Body of pancreas (tissue), 4 donors: ENCODE measurements at regions not wholly inside any gene's neighbourhood (a gene's known extent, or its start where the extent isn't known, plus 50 kb on each side); places are given as distances from the start of the nearest gene placed in this dataset.
"Not testable (repeated sequence)": the region's sequence is repeated elsewhere in the genome, so short reads cannot be mapped to it uniquely, and the experiment has no call there.

ENCODE experiments used
- ATAC-seq: fragments of 150-250 bp; one replicate; pipeline ENCODE4 v1.9.1; 2016
- DNase-seq, 4 donors: peaks; one replicate each; pipeline ENCODE4 v3.0.0-alpha.2; 2019
- H3K27ac ChIP-seq, 4 donors: fragments of 200-600 bp; sonication (generic); 1 replicate in 3 of 4; 2 replicates in 1 of 4; pipeline versions ENCODE4 v1.5.1 to v1.6.1; 2016 to 2019; ENCODE audit warnings: mild to moderate bottlenecking in 1 of 4, mixed read lengths in 1 of 4, moderate library complexity in 1 of 4
- H3K27me3 ChIP-seq, 2 donors: fragments of 200-600 bp; sonication (generic); one replicate each; pipeline ENCODE4 v1.6.0; 2016; ENCODE audit warnings: mild to moderate bottlenecking in 1 of 2
- H3K36me3 ChIP-seq, 2 donors: fragments of 200-600 bp; sonication (generic); replicated peaks in 1 of 2; 2 replicates each; pipeline ENCODE4 v1.5.1; 2016; ENCODE audit warnings: low read depth in 2 of 2; ENCODE audit not compliant: insufficient read depth in 1 of 2
- H3K4me1 ChIP-seq: fragments of 200-600 bp; sonication (generic); one replicate; pipeline ENCODE4 v1.6.0; 2016
- H3K4me3 ChIP-seq, 2 donors: fragments of 200-600 bp; sonication (generic); 1 replicate in 1 of 2; 2 replicates in 1 of 2; pipeline ENCODE4 v1.5.1; 2016 to 2019
- H3K9me3 ChIP-seq, 3 donors: fragments of 200-600 bp; sonication (generic); 1 replicate in 2 of 3; 2 replicates in 1 of 3; pipeline ENCODE4 v1.5.1; 2016
- CTCF ChIP-seq, 7 experiments: fragments of 450-650 bp in 4 of 7; fragments of 200-600 bp in 3 of 7; sonication (generic) in 3 of 7; IDR thresholded peaks; one replicate each; pipeline ENCODE4 v1.5.1; 2016 to 2019; ENCODE audit warnings: antibody characterized with exemption in 7 of 7
- POLR2A ChIP-seq, 3 donors: fragments of 450-650 bp; IDR thresholded peaks; one replicate each; pipeline ENCODE4 v1.6.1; 2016; ENCODE audit warnings: antibody characterized with exemption in 3 of 3, mild to moderate bottlenecking in 2 of 3
- WGBS, 2 donors: methylation state at CpG; one replicate each; pipeline ENCODE4 v1.1.5; 2017; 5-methylcytosine and 5-hydroxymethylcytosine counted together
- intact Hi-C: fragments of 100-400 bp; cut with DNase I; formaldehyde crosslinking; loops from one replicate; pipeline ENCODE4 v1.15.1; 2023

GRCh38 chr2:131775903-131776506, 248.3 kb downstream of the CCDC74A start:
- TF ChIP-seq CTCF (IDR thresholded peaks at IDR 0.05) = peak in 1 of 7 experiments; percentile 4
- peak in 1 of 4 donors; percentile 31 for DNase-seq
- H3K4me3 ChIP-seq, intact Hi-C loops, H3K27me3 ChIP-seq, H3K9me3 ChIP-seq, H3K36me3 ChIP-seq, H3K27ac ChIP-seq, ATAC-seq, H3K4me1 ChIP-seq: not testable (repeated sequence)
- 39 to 52% methylated on average over 4 to 6 of the region's 12 CpGs for WGBS, 2 donors

- H3K9me3 ChIP-seq, H3K4me1 ChIP-seq, H3K36me3 ChIP-seq, H3K27me3 ChIP-seq, ATAC-seq, intact Hi-C loops, H3K27ac ChIP-seq, H3K4me3 ChIP-seq, DNase-seq: not testable (repeated sequence)
- WGBS, 2 donors = 78% methylated on average over 5 of the region's 5 CpGs
Observed at GRCh38 chr2:131780446-131780845, 252.8 kb downstream of the CCDC74A start.

- no peaks in the 10 kb centered on the region for H3K27me3 ChIP-seq
- H3K9me3 ChIP-seq = no peaks in the 10 kb centered on the region
- peaks cover 15% of the 10 kb centered on the region for H3K4me1 ChIP-seq
- TF ChIP-seq CTCF (IDR thresholded peaks at IDR 0.05) (no peak), POLR2A (IDR thresholded peaks at IDR 0.05) (peak in 1 of 3 donors; percentile 13)
- H3K36me3 ChIP-seq = no peaks in the 10 kb centered on the region
- intact Hi-C loops = no loop called here
- WGBS, 2 donors = 21% methylated on average over 17 to 30 of the region's 42 CpGs
- ATAC-seq = peak; percentile 25
- H3K4me3 ChIP-seq = no peak overlapping the region
- peak in 1 of 4 donors; percentile 26 for DNase-seq
- peak overlapping the region in 3 of 4 donors; percentile 83 to 87 (median 83) for H3K27ac ChIP-seq
Observed at GRCh38 chr2:131801210-131801744, 273.6 kb downstream of the CCDC74A start.

GRCh38 chr2:131801745-131802350, 274.2 kb downstream of the CCDC74A start:
- H3K36me3 ChIP-seq, H3K9me3 ChIP-seq, intact Hi-C loops, H3K27me3 ChIP-seq: not testable (repeated sequence)
- Histone ChIP-seq H3K27ac (peak overlapping the region; percentile 36 to 87 (median 83)), H3K4me3 (peak overlapping the region; percentile 17 to 41), H3K4me1 (peaks cover 15% of the 10 kb centered on the region)
- peak; percentile 93 for ATAC-seq
- 3% methylated on average over 16 to 37 of the region's 41 CpGs for WGBS, 2 donors
- DNase-seq = peak; percentile 84 to 90 (median 86)
- peak; percentile 58 to 98 (median 92) for TF ChIP-seq CTCF (IDR thresholded peaks at IDR 0.05)

- H3K9me3 ChIP-seq, intact Hi-C loops, H3K36me3 ChIP-seq, H3K27me3 ChIP-seq: not testable (repeated sequence)
- TF ChIP-seq POLR2A (IDR thresholded peaks at IDR 0.05) = peak in 2 of 3 donors; percentile 52 to 57
- Histone ChIP-seq H3K27ac (peak overlapping the region; percentile 36 to 87 (median 83)), H3K4me1 (peaks cover 15% of the 10 kb centered on the region), H3K4me3 (peak overlapping the region; percentile 17 to 41)
- ATAC-seq (peak; percentile 90), DNase-seq (peak; percentile 68 to 86 (median 76))
- WGBS, 2 donors = 2 to 7% methylated on average over 15 to 34 of the region's 34 CpGs
Observed at GRCh38 chr2:131802351-131802836, 274.7 kb downstream of the CCDC74A start.

GRCh38 chr2:131803237-131803636, 275.5 kb downstream of the CCDC74A start:
- H3K9me3 ChIP-seq, ATAC-seq, intact Hi-C loops, DNase-seq, H3K27ac ChIP-seq, H3K4me3 ChIP-seq, H3K27me3 ChIP-seq, H3K36me3 ChIP-seq: not testable (repeated sequence)
- WGBS, 2 donors = 47 to 55% methylated on average over 5 of the region's 5 CpGs
- H3K4me1 ChIP-seq = peaks cover 15% of the 10 kb centered on the region

GRCh38 chr2:131812605-131813004, 284.9 kb downstream of the CCDC74A start:
- H3K4me3 ChIP-seq, H3K27ac ChIP-seq, H3K4me1 ChIP-seq, H3K9me3 ChIP-seq, H3K36me3 ChIP-seq, intact Hi-C loops, DNase-seq, ATAC-seq, H3K27me3 ChIP-seq: not testable (repeated sequence)
- WGBS, 2 donors = 45 to 54% methylated on average over 2 of the region's 2 CpGs

- H3K27me3 ChIP-seq, H3K9me3 ChIP-seq, H3K27ac ChIP-seq, H3K4me1 ChIP-seq, intact Hi-C loops, H3K36me3 ChIP-seq, DNase-seq, H3K4me3 ChIP-seq, ATAC-seq: not testable (repeated sequence)
- WGBS, 2 donors = 91 to 93% methylated on average over 5 to 16 of the region's 21 CpGs
Observed at GRCh38 chr2:131813378-131813777, 285.7 kb downstream of the CCDC74A start.
